ENCODE measurements at regions not wholly inside any gene's neighbourhood (a gene's known extent, or its start where the extent isn't known, plus 50 kb on each side); places are given as distances from the start of the nearest gene placed in this dataset.

DNA sequence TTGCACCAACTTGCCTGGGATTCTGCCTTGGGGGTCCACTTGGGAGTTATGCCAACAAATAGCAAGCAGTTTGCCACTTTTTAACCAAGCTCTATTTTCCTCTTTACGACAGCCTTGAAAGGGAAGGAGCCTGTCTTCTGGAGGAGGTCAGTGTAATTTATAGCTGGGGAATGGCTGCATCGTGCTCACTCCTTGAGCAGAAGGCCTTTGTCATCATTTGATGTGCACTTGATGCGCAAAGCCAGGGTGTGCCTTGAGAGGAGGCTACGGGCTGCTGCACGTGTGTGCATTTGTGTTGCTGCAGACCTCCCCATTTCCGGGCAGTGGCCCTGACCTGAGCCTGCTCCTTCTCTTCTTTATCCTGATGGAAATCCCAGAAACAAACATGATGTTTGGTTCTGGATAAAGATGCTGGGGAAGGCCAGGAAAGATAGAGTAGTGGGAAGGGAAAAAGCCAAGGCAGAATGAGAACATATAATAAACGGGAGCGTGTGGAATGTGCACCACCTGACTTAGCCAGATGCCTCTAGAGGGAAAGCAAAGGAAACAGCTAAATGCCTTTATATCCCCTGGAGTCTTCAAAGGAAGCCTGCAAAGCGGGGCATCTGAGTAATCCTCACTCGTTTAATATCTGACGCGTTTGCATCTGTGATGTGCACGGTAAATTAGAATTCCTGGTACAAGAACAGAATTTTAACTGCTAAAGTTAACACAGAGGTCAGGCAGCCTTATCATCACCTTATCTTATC, 68.3 kb upstream of the ZNF521 start:
- CTCF ChIA-PET: no interaction called here
- intact Hi-C loops (cut with micrococcal nuclease): no loop called here
- no peaks in the 10 kb centered on the region for H3K9me3 Mint-ChIP-seq
- H3K27me3 Mint-ChIP-seq (ENCODE audit: low read depth): no peaks in the 10 kb centered on the region
- no peak overlapping the region for H3K27ac Mint-ChIP-seq
- H3K36me3 Mint-ChIP-seq (ENCODE audit: low read depth): no peaks in the 10 kb centered on the region
- no peaks in the 10 kb centered on the region for H3K4me1 Mint-ChIP-seq (ENCODE audit: low read depth)
- DNase-seq: no peak
- H3K4me3 Mint-ChIP-seq: no peak overlapping the region

DNA sequence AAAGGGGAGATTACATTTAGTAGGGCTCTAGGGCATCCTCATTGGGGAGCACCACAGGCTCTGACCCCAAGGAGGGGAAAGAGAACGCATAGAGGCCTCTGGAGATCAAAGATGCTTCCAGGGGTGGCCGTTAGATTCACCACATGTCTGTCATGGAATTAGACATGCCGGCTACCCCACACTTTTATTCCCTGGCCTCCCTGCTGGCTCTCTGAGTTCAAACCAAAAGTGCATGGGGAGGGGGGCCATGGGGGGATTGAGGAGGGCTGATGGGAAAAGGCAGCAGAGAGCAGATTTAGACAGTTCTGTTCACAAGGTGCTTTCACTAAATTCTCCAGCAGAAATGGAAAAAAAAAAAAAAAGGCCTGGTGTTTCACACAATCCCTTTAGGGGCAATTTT, 64.4 kb upstream of the ZNF521 start:
- no peaks in the 10 kb centered on the region for H3K9me3 Mint-ChIP-seq
- no peaks in the 10 kb centered on the region for H3K27me3 Mint-ChIP-seq (ENCODE audit: low read depth)
- H3K36me3 Mint-ChIP-seq (ENCODE audit: low read depth): no peaks in the 10 kb centered on the region
- intact Hi-C loops (cut with micrococcal nuclease): no loop called here
- DNase-seq: no peak
- no peak overlapping the region for H3K27ac Mint-ChIP-seq
- CTCF ChIA-PET: no interaction called here
- no peak overlapping the region for H3K4me3 Mint-ChIP-seq
- no peaks in the 10 kb centered on the region for H3K4me1 Mint-ChIP-seq (ENCODE audit: low read depth)

DNA sequence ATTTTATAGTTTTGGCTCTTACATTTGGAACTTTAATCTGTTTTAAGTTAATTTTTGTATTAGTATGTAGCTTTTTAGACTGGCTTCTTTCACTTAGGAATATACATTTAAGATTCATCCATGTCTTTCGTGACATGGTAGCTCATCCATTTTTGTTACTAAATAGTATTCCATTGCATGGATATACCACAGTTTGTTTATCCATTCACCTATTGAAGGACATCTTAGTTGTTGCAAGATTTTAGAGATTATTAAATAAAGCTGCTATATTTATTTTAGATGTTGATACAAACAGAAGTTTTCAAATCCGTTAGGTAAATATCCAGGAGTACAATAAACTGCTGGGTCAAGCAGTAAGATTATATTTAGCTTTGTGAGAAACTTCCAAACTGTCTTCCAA, 58.0 kb upstream of the ZNF521 start:
- intact Hi-C loops (cut with micrococcal nuclease): no loop called here
- H3K4me1 Mint-ChIP-seq (ENCODE audit: low read depth): no peaks in the 10 kb centered on the region
- CTCF ChIA-PET: no interaction called here
- no peak overlapping the region for H3K27ac Mint-ChIP-seq
- H3K27me3 Mint-ChIP-seq (ENCODE audit: low read depth): no peaks in the 10 kb centered on the region
- no peaks in the 10 kb centered on the region for H3K9me3 Mint-ChIP-seq
- no peaks in the 10 kb centered on the region for H3K36me3 Mint-ChIP-seq (ENCODE audit: low read depth)
- H3K4me3 Mint-ChIP-seq: no peak overlapping the region
- no peak for DNase-seq

DNA sequence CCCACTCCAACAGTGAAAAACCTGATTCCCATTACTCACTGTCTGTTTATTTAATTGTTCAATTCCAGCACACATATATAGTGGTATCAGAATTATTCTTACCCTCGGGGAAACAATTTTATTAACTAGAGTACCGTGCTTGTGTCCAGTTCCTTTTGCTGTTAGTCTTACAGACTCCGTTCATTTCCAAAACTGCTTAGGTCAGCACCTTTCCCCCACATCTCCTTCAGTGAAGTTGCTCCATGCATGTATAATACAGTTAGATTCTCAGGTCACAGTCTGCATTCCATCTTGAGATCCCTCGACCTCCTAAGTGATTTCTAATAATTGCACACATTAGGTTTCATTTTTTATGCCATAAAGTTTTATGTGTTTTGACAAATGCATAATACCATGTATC, 56.3 kb upstream of the ZNF521 start:
- no peaks in the 10 kb centered on the region for H3K9me3 Mint-ChIP-seq
- CTCF ChIA-PET: no interaction called here
- no peak for DNase-seq
- H3K27me3 Mint-ChIP-seq (ENCODE audit: low read depth): no peaks in the 10 kb centered on the region
- H3K4me1 Mint-ChIP-seq (ENCODE audit: low read depth): no peaks in the 10 kb centered on the region
- H3K4me3 Mint-ChIP-seq: no peak overlapping the region
- intact Hi-C loops (cut with micrococcal nuclease): no loop called here
- H3K27ac Mint-ChIP-seq: no peak overlapping the region
- H3K36me3 Mint-ChIP-seq (ENCODE audit: low read depth): no peaks in the 10 kb centered on the region
